ENCODE measurements at regions not wholly inside any gene's neighbourhood (a gene's known extent, or its start where the extent isn't known, plus 50 kb on each side); places are given as distances from the start of the nearest gene placed in this dataset.

DNA sequence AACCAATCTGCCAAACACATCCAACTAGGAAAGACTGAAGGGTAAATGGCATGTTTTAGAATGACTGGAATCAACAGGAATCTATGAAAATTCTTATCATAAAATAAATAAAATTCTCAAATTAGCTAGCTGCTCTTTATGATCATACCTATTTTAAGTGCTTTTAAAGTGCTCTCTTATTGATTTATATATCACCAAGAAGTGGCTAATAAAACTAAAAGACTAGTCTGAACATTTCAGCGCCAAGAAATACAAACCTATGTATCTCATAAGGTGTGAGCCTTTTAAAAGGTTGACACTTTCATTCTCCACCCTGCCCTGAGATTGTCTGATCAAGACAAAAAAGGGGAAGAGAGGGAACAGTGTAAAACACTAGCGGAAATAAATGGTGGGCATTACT, 136.8 kb upstream of the ARHGAP42 start:
- no peaks in the 10 kb centered on the region for H3K4me1 ChIP-seq (ENCODE audit: insufficient read depth, low read length)
- H3K27ac ChIP-seq (ENCODE audit: low read depth, low read length) = no peak overlapping the region
- H4K20me1 ChIP-seq (ENCODE audit: insufficient read depth, low read length) = no peaks in the 10 kb centered on the region
- DNase-seq (ENCODE audit: insufficient read length, low spot score, missing footprints) = no peak
- no peak overlapping the region for H3K4me3 ChIP-seq (ENCODE audit: insufficient read depth, low read length)
- TF ChIP-seq, protein P1, sequence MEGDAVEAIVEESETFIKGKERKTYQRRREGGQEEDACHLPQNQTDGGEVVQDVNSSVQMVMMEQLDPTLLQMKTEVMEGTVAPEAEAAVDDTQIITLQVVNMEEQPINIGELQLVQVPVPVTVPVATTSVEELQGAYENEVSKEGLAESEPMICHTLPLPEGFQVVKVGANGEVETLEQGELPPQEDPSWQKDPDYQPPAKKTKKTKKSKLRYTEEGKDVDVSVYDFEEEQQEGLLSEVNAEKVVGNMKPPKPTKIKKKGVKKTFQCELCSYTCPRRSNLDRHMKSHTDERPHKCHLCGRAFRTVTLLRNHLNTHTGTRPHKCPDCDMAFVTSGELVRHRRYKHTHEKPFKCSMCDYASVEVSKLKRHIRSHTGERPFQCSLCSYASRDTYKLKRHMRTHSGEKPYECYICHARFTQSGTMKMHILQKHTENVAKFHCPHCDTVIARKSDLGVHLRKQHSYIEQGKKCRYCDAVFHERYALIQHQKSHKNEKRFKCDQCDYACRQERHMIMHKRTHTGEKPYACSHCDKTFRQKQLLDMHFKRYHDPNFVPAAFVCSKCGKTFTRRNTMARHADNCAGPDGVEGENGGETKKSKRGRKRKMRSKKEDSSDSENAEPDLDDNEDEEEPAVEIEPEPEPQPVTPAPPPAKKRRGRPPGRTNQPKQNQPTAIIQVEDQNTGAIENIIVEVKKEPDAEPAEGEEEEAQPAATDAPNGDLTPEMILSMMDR (IDR thresholded peaks at IDR 0.05; ENCODE audit: extremely low read depth, low read depth, low read length) = no peak
- no peaks in the 10 kb centered on the region for H3K79me2 ChIP-seq (ENCODE audit: insufficient read depth, low read length)
- no peaks in the 10 kb centered on the region for H3K9me3 ChIP-seq (ENCODE audit: low read depth, low read length)
- H3K36me3 ChIP-seq (ENCODE audit: insufficient read depth, low read length) = no peaks in the 10 kb centered on the region
- H3K27me3 ChIP-seq (ENCODE audit: insufficient read depth, low read length) = no peaks in the 10 kb centered on the region
- H3K4me2 ChIP-seq (ENCODE audit: insufficient read depth, low read length) = no peak overlapping the region
- H2AFZ ChIP-seq (ENCODE audit: low read length) = no peak overlapping the region

DNA sequence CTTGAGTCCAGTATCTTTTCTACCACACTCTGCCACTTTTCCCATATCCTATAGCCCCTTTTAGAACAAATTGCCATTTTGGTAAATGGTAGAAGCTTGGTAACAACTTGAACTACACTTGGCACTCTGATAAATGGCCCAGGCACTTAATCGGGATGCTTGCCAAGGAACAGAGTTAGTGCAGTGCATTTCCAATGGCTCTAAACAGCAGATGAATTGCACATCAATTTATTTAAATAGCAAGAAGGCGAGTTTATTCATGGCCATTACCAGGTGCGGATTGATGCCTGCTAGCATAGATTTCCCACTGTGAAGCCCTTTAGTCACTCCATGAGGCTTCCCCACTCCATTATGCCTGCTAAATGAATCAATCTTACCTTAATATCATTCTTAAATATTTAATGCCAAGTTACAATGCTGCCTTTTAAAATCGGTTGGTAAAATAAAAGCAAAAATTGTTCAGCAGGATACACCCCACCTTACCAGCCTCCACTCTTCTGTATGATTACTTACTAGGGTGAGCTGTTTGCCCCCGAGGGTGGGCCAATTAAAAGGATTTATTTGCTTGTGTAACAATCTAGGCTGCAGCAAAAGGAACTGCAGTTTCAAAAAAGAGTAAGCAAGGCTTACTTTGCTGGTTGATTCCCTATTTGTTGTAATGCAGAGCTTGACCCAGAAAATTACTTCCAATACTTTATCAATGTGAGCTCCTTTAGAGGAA, 136.0 kb upstream of the ARHGAP42 start:
- no peak overlapping the region for H3K4me2 ChIP-seq (ENCODE audit: insufficient read depth, low read length)
- H3K27ac ChIP-seq (ENCODE audit: low read depth, low read length) = no peak overlapping the region
- H4K20me1 ChIP-seq (ENCODE audit: insufficient read depth, low read length) = no peaks in the 10 kb centered on the region
- no peaks in the 10 kb centered on the region for H3K36me3 ChIP-seq (ENCODE audit: insufficient read depth, low read length)
- H3K4me1 ChIP-seq (ENCODE audit: insufficient read depth, low read length) = no peaks in the 10 kb centered on the region
- TF ChIP-seq, protein P1 (IDR thresholded peaks at IDR 0.05; ENCODE audit: extremely low read depth, low read depth, low read length) = no peak
- no peak overlapping the region for H3K4me3 ChIP-seq (ENCODE audit: insufficient read depth, low read length)
- H3K27me3 ChIP-seq (ENCODE audit: insufficient read depth, low read length) = no peaks in the 10 kb centered on the region
- no peak overlapping the region for H2AFZ ChIP-seq (ENCODE audit: low read length)
- no peak for DNase-seq (ENCODE audit: insufficient read length, low spot score, missing footprints)
- H3K9me3 ChIP-seq (ENCODE audit: low read depth, low read length) = no peaks in the 10 kb centered on the region
- H3K79me2 ChIP-seq (ENCODE audit: insufficient read depth, low read length) = no peaks in the 10 kb centered on the region

DNA sequence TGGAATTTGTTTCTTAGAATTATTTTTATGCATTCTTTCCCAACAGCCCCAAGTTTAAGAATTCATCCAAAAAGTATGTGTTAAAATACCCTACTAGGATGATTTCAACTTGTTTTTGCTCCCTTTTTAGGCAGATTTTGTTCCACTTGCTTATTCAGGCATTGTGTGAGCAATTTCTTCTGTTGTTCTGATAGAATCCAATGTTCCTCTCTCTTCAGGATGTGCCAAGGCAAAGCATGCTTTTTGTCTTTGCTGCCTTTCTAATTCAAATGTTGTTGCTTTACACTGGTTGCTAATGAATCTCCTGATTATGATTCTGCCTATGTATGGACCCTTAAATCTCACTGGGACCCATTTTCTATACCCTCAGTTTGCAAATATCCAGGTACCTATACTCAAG, 131.2 kb upstream of the ARHGAP42 start:
- Histone ChIP-seq H3K4me1 (ENCODE audit: insufficient read depth, low read length) (peaks cover 4% of the 10 kb centered on the region), H4K20me1 (ENCODE audit: insufficient read depth, low read length) (no peaks in the 10 kb centered on the region), H3K9me3 (ENCODE audit: low read depth, low read length) (no peaks in the 10 kb centered on the region), H3K27me3 (ENCODE audit: insufficient read depth, low read length) (no peaks in the 10 kb centered on the region), H3K36me3 (ENCODE audit: insufficient read depth, low read length) (no peaks in the 10 kb centered on the region), H2AFZ (ENCODE audit: low read length) (no peak overlapping the region), H3K79me2 (ENCODE audit: insufficient read depth, low read length) (no peaks in the 10 kb centered on the region), H3K4me2 (ENCODE audit: insufficient read depth, low read length) (no peak overlapping the region), H3K27ac (ENCODE audit: low read depth, low read length) (no peak overlapping the region), H3K4me3 (ENCODE audit: insufficient read depth, low read length) (no peak overlapping the region)
- TF ChIP-seq, protein P1 (IDR thresholded peaks at IDR 0.05; ENCODE audit: extremely low read depth, low read depth, low read length) = no peak
- DNase-seq (ENCODE audit: insufficient read length, low spot score, missing footprints) = no peak

DNA sequence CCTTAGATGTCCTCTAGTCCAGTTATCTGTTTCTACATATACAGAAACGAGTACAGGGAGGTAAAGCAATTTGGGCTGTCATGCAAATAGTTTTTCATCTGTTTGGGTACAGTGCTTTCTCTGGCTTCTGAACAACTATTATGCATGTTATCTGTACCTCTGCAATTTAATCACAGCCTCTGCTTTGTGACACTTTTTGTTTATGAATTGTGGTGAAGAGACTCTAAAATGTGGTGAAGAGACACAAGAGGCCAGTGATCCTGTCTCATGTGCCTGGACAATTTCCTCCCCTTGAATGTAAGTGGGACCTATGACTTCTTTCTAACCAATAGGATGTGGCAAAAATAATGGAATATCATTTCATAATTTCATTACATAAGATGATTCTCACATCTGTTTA, 130.3 kb upstream of the ARHGAP42 start:
- no peak overlapping the region for H3K4me2 ChIP-seq (ENCODE audit: insufficient read depth, low read length)
- H3K79me2 ChIP-seq (ENCODE audit: insufficient read depth, low read length) = no peaks in the 10 kb centered on the region
- H3K9me3 ChIP-seq (ENCODE audit: low read depth, low read length) = no peaks in the 10 kb centered on the region
- no peaks in the 10 kb centered on the region for H3K36me3 ChIP-seq (ENCODE audit: insufficient read depth, low read length)
- H3K27me3 ChIP-seq (ENCODE audit: insufficient read depth, low read length) = no peaks in the 10 kb centered on the region
- no peak overlapping the region for H3K27ac ChIP-seq (ENCODE audit: low read depth, low read length)
- no peak for DNase-seq (ENCODE audit: insufficient read length, low spot score, missing footprints)
- TF ChIP-seq, protein P1 (IDR thresholded peaks at IDR 0.05; ENCODE audit: extremely low read depth, low read depth, low read length) = no peak
- H2AFZ ChIP-seq (ENCODE audit: low read length) = no peak overlapping the region
- peaks cover 8% of the 10 kb centered on the region for H3K4me1 ChIP-seq (ENCODE audit: insufficient read depth, low read length)
- H3K4me3 ChIP-seq (ENCODE audit: insufficient read depth, low read length) = no peak overlapping the region
- no peaks in the 10 kb centered on the region for H4K20me1 ChIP-seq (ENCODE audit: insufficient read depth, low read length)
